ACC112 (cell line): ENCODE measurements at regions not wholly inside any gene's neighbourhood (a gene's known extent, or its start where the extent isn't known, plus 50 kb on each side); places are given as distances from the start of the nearest gene placed in this dataset.
A peak's percentile ranks its signal among the peaks of the same experiment; 100 is the strongest.

Source experiments
- H2AFZ ChIP-seq: fragments of 200-600 bp; sonication (generic); one replicate; pipeline ENCODE4 v1.6.0; 2017; ENCODE audit warnings: antibody characterized with exemption, low read length; ENCODE audit not compliant: unreplicated experiment
- H3K27ac ChIP-seq: fragments of 200-600 bp; sonication (generic); 2 replicates; pipeline ENCODE4 v1.5.1; 2014; ENCODE audit warnings: low read depth, mild to moderate bottlenecking, antibody characterized with exemption, low read length, moderate library complexity
- H3K27me3 ChIP-seq: fragments of 200-600 bp; sonication (generic); 2 replicates; pipeline ENCODE4 v1.6.1; 2014; ENCODE audit warnings: mild to moderate bottlenecking, antibody characterized with exemption, low read length, moderate library complexity, mixed read lengths; ENCODE audit not compliant: insufficient read depth
- H3K36me3 ChIP-seq: fragments of 200-600 bp; sonication (generic); 2 replicates; pipeline ENCODE4 v1.6.1; 2016; ENCODE audit warnings: mild to moderate bottlenecking, antibody characterized with exemption, low read length, moderate library complexity, mixed read lengths; ENCODE audit not compliant: insufficient read depth
- H3K4me1 ChIP-seq: fragments of 200-600 bp; sonication (generic); one replicate; pipeline ENCODE4 v1.6.1; 2016; ENCODE audit warnings: low read length, mixed read lengths; ENCODE audit not compliant: insufficient read depth, unreplicated experiment, control insufficient read depth
- H3K4me3 ChIP-seq: fragments of 200-600 bp; sonication (generic); 2 replicates; pipeline ENCODE4 v1.5.1; 2014; ENCODE audit warnings: mild to moderate bottlenecking, low read depth, low read length
- H3K79me2 ChIP-seq: fragments of 200-600 bp; sonication (generic); one replicate; pipeline ENCODE4 v1.6.0; 2016; ENCODE audit warnings: low read length; ENCODE audit not compliant: control insufficient read depth, unreplicated experiment, insufficient read depth

GRCh38 chr13:38415233-38415632, 65.6 kb downstream of the UFM1 start:
- Histone ChIP-seq H2AFZ (peak overlapping the region; percentile 77), H3K4me3 (peak overlapping the region; percentile 45; the same call in 1 of the 2 replicates), H3K4me1 (peaks cover 14% of the 10 kb centered on the region), H3K27ac (no peak overlapping the region), H3K79me2 (no peaks in the 10 kb centered on the region), H3K27me3 (no peaks in the 10 kb centered on the region), H3K36me3 (no peaks in the 10 kb centered on the region)

- no peaks in the 10 kb centered on the region for H3K79me2 ChIP-seq
- peaks cover 14% of the 10 kb centered on the region for H3K4me1 ChIP-seq
- no peak overlapping the region for H3K4me3 ChIP-seq
- peak overlapping the region; percentile 17; the same call in 1 of the 2 replicates for H3K27ac ChIP-seq
- no peak overlapping the region for H2AFZ ChIP-seq
- no peaks in the 10 kb centered on the region for H3K36me3 ChIP-seq
- H3K27me3 ChIP-seq = no peaks in the 10 kb centered on the region
Observed at GRCh38 chr13:38417241-38417640, 67.6 kb downstream of the UFM1 start.

- Histone ChIP-seq H3K4me3 (no peak overlapping the region), H2AFZ (no peak overlapping the region), H3K27ac (peak overlapping the region; percentile 17; the same call in 1 of the 2 replicates), H3K79me2 (no peaks in the 10 kb centered on the region), H3K4me1 (peaks cover 14% of the 10 kb centered on the region), H3K36me3 (no peaks in the 10 kb centered on the region), H3K27me3 (no peaks in the 10 kb centered on the region)
Observed at GRCh38 chr13:38417727-38418126, 68.1 kb downstream of the UFM1 start.

GRCh38 chr13:38418286-38418685, 68.6 kb downstream of the UFM1 start:
- H3K4me1 ChIP-seq = peaks cover 14% of the 10 kb centered on the region
- H3K79me2 ChIP-seq = no peaks in the 10 kb centered on the region
- no peak overlapping the region for H2AFZ ChIP-seq
- no peaks in the 10 kb centered on the region for H3K36me3 ChIP-seq
- H3K27ac ChIP-seq = no peak overlapping the region
- H3K4me3 ChIP-seq = no peak overlapping the region
- H3K27me3 ChIP-seq = no peaks in the 10 kb centered on the region

- Histone ChIP-seq H3K27ac (no peak overlapping the region), H3K36me3 (no peaks in the 10 kb centered on the region), H3K4me3 (no peak overlapping the region), H3K27me3 (no peaks in the 10 kb centered on the region), H3K79me2 (no peaks in the 10 kb centered on the region), H2AFZ (no peak overlapping the region), H3K4me1 (peaks cover 14% of the 10 kb centered on the region)
Observed at GRCh38 chr13:38419312-38419873, 69.7 kb downstream of the UFM1 start.

GRCh38 chr13:38421590-38422560, 72.2 kb downstream of the UFM1 start:
- Histone ChIP-seq H2AFZ (no peak overlapping the region), H3K36me3 (no peaks in the 10 kb centered on the region), H3K27ac (no peak overlapping the region), H3K4me3 (no peak overlapping the region), H3K27me3 (no peaks in the 10 kb centered on the region), H3K4me1 (peaks cover 5% of the 10 kb centered on the region), H3K79me2 (no peaks in the 10 kb centered on the region)

GRCh38 chr13:38429916-38430315, 80.3 kb downstream of the UFM1 start:
- Histone ChIP-seq H3K27me3 (no peaks in the 10 kb centered on the region), H3K4me1 (no peaks in the 10 kb centered on the region), H3K27ac (no peak overlapping the region), H2AFZ (no peak overlapping the region), H3K36me3 (no peaks in the 10 kb centered on the region), H3K79me2 (no peaks in the 10 kb centered on the region), H3K4me3 (no peak overlapping the region)

GRCh38 chr13:38430796-38431195, 81.1 kb downstream of the UFM1 start:
- Histone ChIP-seq H3K36me3 (no peaks in the 10 kb centered on the region), H3K27ac (no peak overlapping the region), H3K79me2 (no peaks in the 10 kb centered on the region), H3K27me3 (no peaks in the 10 kb centered on the region), H2AFZ (no peak overlapping the region), H3K4me1 (no peaks in the 10 kb centered on the region), H3K4me3 (no peak overlapping the region)

- H3K4me1 ChIP-seq = no peaks in the 10 kb centered on the region
- no peak overlapping the region for H3K27ac ChIP-seq
- H3K79me2 ChIP-seq = no peaks in the 10 kb centered on the region
- H3K27me3 ChIP-seq = no peaks in the 10 kb centered on the region
- no peak overlapping the region for H2AFZ ChIP-seq
- H3K4me3 ChIP-seq = no peak overlapping the region
- H3K36me3 ChIP-seq = no peaks in the 10 kb centered on the region
Observed at GRCh38 chr13:38440666-38441065, 91.0 kb downstream of the UFM1 start.

- H2AFZ ChIP-seq = no peak overlapping the region
- H3K36me3 ChIP-seq = no peaks in the 10 kb centered on the region
Observed at GRCh38 chr13:38444904-38445303, 95.3 kb downstream of the UFM1 start.

GRCh38 chr13:38452656-38453055, 103.0 kb downstream of the UFM1 start:
- H3K27me3 ChIP-seq = no peaks in the 10 kb centered on the region
- H3K27ac ChIP-seq = no peak overlapping the region
- H3K4me3 ChIP-seq = no peak overlapping the region
- H3K79me2 ChIP-seq = no peaks in the 10 kb centered on the region
- H3K36me3 ChIP-seq = no peaks in the 10 kb centered on the region
- no peak overlapping the region for H2AFZ ChIP-seq
- H3K4me1 ChIP-seq = no peaks in the 10 kb centered on the region

More at GRCh38 chr13:38444904-38445303, 95.3 kb downstream of the UFM1 start:
- Histone ChIP-seq H3K4me1 (no peaks in the 10 kb centered on the region), H3K79me2 (no peaks in the 10 kb centered on the region), H3K27me3 (no peaks in the 10 kb centered on the region), H3K4me3 (no peak overlapping the region), H3K27ac (no peak overlapping the region)
